ENCODE measurements at regions not wholly inside any gene's neighbourhood (a gene's known extent, or its start where the extent isn't known, plus 50 kb on each side); places are given as distances from the start of the nearest gene placed in this dataset.

DNA sequence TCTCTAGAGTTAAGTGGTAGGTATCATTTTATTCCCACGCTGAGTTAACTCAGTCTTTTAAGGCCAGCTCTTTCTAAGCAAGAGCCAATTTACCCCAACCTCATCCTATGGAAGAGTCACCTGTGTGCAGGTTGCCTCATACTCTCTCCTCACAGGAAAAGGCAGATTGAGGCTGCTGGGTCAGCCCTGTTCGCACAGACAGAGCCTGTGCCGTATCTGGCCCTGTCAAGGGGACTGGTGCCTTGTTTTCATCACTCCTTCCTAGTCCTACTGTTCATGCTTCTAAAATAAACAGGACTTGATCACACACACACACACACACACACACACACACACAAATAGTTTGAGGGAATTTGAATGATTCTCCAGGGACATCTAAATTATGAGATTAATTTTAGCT lies 285.0 kb downstream of the SLC6A15 start:
- H3K36me3 ChIP-seq, result no peaks in the 10 kb centered on the region
- no peak overlapping the region for H3K27ac ChIP-seq
- H3K9me3 ChIP-seq (replicated peaks), result no peaks in the 10 kb centered on the region
- H3K27me3 ChIP-seq, result no peaks in the 10 kb centered on the region
- no peak overlapping the region for H3K4me3 ChIP-seq
- no peaks in the 10 kb centered on the region for H3K4me1 ChIP-seq
- no peak for DNase-seq

DNA sequence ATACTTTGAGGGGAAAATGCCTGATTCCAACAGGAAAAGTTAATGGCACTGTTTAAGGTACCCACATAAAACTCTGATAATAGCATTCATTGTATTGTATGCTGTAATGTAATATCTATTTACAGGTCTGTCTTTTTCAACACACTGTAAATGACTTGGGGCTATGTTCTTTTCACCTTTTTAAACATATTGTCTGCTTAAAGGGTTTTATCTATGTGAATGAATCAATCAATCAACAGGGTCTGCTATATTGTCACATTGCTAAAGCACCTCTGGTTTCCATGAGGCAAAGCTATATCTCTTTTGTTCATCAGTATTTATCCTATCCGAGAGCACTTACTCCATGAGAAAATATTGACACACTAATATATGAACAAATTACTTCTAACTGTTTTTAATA lies 288.0 kb downstream of the SLC6A15 start:
- H3K36me3 ChIP-seq, result no peaks in the 10 kb centered on the region
- no peaks in the 10 kb centered on the region for H3K27me3 ChIP-seq
- H3K4me3 ChIP-seq, result no peak overlapping the region
- no peaks in the 10 kb centered on the region for H3K9me3 ChIP-seq (replicated peaks)
- no peak for DNase-seq
- H3K27ac ChIP-seq, result no peak overlapping the region
- H3K4me1 ChIP-seq, result no peaks in the 10 kb centered on the region

DNA sequence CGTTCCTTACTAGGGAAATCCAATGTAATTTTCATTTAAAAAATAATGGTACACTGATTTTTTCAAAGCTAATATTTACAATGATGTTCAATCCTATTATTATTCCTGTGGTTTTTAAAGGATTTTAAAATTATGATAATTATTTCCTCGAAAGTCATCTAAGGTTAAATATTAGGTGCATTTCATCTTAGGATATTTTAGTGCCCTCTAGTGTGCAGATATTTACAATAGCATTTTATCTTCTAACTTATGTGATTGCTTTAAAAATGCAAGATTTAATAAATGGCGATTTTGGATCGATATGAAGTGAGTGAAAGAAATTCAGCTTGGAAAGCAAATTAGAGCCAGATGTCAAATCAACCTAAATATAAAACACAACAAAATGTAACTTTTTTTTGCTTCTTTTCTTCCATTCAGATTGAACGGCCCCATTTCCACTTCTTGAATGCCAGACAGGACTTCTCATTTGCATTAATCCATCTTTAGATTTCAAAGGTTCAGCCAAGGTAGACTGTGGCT lies 293.5 kb downstream of the SLC6A15 start:
- DNase-seq, result no peak

DNA sequence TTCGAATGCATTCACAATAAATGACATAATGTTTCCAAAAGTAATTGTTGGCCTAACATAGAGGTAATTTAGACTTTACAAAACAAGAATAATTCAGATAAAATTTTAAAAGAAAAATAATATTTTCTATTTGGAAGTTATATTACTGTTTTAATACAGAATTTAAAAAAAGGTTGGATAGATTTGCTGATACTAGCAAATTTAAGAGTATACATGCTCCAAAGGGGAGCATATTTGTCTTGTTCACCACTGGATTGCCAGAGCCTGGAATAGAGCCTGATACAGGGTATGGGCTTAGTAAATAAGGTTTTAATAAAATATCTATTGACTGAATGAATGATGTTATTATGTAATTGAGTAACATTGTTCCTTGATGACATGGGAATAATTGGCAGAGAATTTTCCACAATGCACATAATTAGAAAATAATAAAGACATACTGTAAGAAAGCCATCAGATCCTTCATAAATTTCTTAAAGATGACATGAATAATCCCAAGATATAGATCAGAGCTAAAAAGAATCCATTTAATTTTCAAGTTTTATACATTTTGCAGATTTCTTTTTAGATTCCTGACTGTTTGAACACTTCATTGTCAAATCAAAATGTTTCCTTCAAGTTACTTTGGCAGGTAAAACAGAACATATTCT lies 305.3 kb downstream of the SLC6A15 start:
- Histone ChIP-seq H3K36me3 (no peaks in the 10 kb centered on the region), H3K27me3 (no peaks in the 10 kb centered on the region), H3K4me1 (no peaks in the 10 kb centered on the region), H3K27ac (no peak overlapping the region), H3K4me3 (no peak overlapping the region), H3K9me3 (replicated peaks) (no peaks in the 10 kb centered on the region)
- DNase-seq, result no peak

More for the DNA sequence above, 293.5 kb downstream of the SLC6A15 start:
- no peak overlapping the region for H3K4me3 ChIP-seq
- H3K9me3 ChIP-seq (replicated peaks), result 0 out of 2 replicates have a peak, but pooled peaks cover 3% of the 10 kb centered on the region
- no peak overlapping the region for H3K27ac ChIP-seq
- H3K27me3 ChIP-seq, result no peaks in the 10 kb centered on the region
- H3K4me1 ChIP-seq, result no peaks in the 10 kb centered on the region
- no peaks in the 10 kb centered on the region for H3K36me3 ChIP-seq

DNA sequence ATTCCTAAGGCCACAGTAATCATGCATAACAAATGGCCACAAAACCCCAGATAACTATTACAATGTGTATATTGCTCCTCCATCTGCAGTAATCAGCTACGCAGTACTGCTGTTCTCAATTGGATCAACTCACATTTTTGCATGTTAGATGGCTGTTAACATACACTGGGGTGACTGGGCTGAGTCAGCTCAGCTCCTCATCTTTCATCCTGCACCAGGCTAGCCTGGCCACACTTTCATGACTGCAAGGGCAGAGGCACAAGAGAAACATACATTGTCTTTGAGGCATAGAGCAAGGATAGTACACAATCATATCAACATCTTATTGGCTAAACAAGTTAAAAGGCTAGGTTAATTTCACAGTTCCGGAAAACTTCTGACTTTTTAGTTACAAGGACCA lies 306.6 kb downstream of the SLC6A15 start:
- Histone ChIP-seq H3K36me3 (no peaks in the 10 kb centered on the region), H3K4me1 (no peaks in the 10 kb centered on the region), H3K27ac (no peak overlapping the region), H3K4me3 (no peak overlapping the region), H3K9me3 (replicated peaks) (no peaks in the 10 kb centered on the region), H3K27me3 (no peaks in the 10 kb centered on the region)
- no peak for DNase-seq

DNA sequence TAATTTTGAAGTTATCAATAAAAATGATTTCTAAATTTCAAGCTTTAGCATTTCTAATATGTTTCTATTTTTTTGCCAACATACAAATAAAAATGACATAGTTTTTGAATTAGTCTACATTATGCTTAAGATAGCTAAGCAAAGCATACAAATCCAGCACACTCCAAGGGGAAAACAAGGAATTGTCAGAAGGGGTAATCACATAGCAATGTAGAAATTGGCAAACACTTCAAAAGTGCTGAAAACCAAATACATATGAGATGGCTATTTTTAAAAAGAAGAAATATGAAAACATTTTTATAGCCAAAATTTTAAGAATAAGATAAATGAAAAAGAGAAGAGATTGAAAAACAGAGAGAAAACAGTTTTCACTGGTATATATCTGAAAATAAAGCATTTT lies 308.0 kb downstream of the SLC6A15 start:
- no peaks in the 10 kb centered on the region for H3K9me3 ChIP-seq (replicated peaks)
- H3K27ac ChIP-seq, result no peak overlapping the region
- DNase-seq, result no peak
- H3K36me3 ChIP-seq, result no peaks in the 10 kb centered on the region
- H3K4me1 ChIP-seq, result no peaks in the 10 kb centered on the region
- H3K4me3 ChIP-seq, result no peak overlapping the region
- no peaks in the 10 kb centered on the region for H3K27me3 ChIP-seq

DNA sequence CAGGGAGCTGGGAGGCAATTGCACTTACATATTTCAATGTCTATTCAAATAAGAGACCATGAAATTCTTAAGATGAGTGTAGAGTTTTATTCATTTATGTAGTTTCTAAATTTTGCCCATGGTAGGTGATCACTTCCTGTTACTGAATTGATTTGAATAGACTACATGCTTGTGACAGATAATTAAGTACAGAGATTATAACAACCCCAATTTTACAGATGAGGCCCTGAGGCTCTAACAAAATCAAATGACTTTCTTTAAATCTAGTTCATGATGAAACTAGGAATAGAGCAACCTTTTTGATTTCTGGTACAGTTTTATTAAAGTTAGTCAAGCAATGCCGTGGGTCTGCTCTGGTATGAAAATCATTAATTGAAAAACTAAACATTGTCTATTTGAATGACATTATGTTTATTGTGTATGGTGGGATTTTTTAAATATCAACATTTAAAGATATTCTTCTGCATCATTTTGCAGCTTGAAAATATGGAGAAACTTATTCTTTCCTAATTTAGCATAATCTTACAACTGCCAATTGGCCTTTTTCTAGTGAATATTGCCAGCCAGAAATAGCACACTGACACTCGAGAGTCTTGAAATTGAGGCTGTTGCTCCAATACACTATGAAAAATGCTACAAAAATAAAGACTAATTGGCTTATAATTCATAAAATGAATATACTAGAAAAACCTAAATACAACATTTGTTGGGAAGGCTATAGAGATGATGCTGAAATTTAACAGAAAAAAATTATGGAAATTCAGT lies 308.9 kb downstream of the SLC6A15 start:
- Histone ChIP-seq H3K36me3 (no peaks in the 10 kb centered on the region), H3K9me3 (replicated peaks) (no peaks in the 10 kb centered on the region), H3K4me1 (no peaks in the 10 kb centered on the region), H3K4me3 (no peak overlapping the region), H3K27ac (no peak overlapping the region), H3K27me3 (no peaks in the 10 kb centered on the region)
- DNase-seq, result no peak

DNA sequence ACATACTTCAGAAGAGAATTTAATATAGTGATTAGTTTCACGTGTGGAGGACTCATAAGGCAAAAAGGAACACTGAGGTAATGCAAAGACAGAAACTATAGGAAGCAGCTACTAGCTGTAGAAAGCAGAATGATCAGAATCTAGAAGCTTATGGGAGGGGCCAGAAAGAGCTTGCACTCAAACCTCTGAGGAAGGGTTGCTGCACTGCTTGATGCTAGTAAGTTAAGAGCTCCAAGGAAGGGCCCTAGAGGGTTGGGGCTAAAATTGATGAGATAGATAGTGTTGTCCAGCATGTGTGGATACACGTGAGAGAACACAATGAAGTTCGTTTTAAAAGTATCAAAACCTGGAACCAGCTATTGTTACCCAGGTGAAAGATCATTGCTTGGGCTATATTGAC lies 311.1 kb downstream of the SLC6A15 start:
- no peaks in the 10 kb centered on the region for H3K36me3 ChIP-seq
- H3K27ac ChIP-seq, result no peak overlapping the region
- H3K4me1 ChIP-seq, result no peaks in the 10 kb centered on the region
- DNase-seq, result no peak
- no peaks in the 10 kb centered on the region for H3K27me3 ChIP-seq
- H3K4me3 ChIP-seq, result no peak overlapping the region
- no peaks in the 10 kb centered on the region for H3K9me3 ChIP-seq (replicated peaks)

DNA sequence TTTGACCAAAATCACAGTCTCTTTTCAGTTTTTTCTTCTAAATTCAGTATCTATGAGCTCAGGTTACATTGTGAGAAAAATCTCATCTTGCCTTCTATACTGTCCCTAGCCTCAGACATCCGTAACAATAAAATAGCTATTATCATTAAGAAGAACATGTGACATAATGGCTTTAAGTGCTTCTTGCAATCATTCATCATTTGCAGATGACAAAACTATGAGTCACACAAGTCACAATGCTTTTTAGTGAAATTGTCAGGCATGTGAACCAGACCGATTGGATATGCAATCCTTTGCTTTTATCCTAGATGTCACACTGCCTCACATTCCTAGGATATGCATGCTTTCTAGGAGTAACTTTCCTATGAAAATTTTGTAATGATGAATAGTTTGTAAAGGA lies 313.1 kb downstream of the SLC6A15 start:
- Histone ChIP-seq H3K36me3 (no peaks in the 10 kb centered on the region), H3K27ac (no peak overlapping the region), H3K27me3 (no peaks in the 10 kb centered on the region), H3K4me3 (no peak overlapping the region), H3K4me1 (no peaks in the 10 kb centered on the region), H3K9me3 (replicated peaks) (no peaks in the 10 kb centered on the region)
- DNase-seq, result no peak

DNA sequence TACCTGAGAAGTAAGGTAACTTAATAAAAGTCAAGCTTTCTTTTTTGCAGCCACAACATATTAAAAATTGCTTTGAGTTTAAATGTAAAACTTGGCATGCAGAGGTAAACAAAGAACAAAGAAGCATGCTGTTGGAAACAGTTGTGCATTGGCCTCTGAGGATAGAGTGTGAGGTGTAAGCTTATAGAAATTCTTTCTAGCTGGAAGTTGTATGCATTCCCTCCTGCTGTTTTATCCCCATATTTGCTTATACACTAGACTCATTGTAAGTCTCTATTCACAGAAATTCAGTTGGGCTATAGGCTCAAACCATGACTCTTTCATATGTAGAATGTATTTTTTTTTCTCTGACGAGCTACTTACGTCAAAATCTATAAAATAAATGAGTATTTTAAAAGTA lies 316.3 kb downstream of the SLC6A15 start:
- H3K4me3 ChIP-seq, result no peak overlapping the region
- no peaks in the 10 kb centered on the region for H3K27me3 ChIP-seq
- H3K4me1 ChIP-seq, result no peaks in the 10 kb centered on the region
- 0 out of 2 replicates have a peak overlapping the region, but pooled peaks have one; percentile 2 for H3K27ac ChIP-seq
- DNase-seq, result peak; percentile 5 to 31
- no peaks in the 10 kb centered on the region for H3K9me3 ChIP-seq (replicated peaks)
- H3K36me3 ChIP-seq, result no peaks in the 10 kb centered on the region

DNA sequence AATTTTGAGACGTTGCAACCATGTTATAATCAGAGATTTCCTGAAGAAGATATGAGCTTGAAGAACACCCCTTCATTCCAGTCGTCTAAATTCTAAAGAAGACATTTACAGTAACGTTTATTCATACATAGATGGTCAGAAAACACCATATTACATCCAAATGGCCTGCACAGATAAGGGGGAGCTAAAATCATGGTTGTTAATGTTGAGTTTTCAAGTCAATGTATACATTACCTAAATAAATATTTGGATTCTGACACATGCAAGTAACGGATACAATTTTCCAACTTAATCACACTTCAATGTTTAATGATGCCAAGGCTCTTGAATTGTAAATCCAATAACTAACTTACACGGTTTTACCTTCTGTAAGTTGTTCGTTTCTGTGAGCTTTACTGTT lies 318.4 kb downstream of the SLC6A15 start:
- no peaks in the 10 kb centered on the region for H3K27me3 ChIP-seq
- no peak for DNase-seq
- no peak overlapping the region for H3K4me3 ChIP-seq
- no peaks in the 10 kb centered on the region for H3K9me3 ChIP-seq (replicated peaks)
- no peak overlapping the region for H3K27ac ChIP-seq
- no peaks in the 10 kb centered on the region for H3K36me3 ChIP-seq
- H3K4me1 ChIP-seq, result no peaks in the 10 kb centered on the region

DNA sequence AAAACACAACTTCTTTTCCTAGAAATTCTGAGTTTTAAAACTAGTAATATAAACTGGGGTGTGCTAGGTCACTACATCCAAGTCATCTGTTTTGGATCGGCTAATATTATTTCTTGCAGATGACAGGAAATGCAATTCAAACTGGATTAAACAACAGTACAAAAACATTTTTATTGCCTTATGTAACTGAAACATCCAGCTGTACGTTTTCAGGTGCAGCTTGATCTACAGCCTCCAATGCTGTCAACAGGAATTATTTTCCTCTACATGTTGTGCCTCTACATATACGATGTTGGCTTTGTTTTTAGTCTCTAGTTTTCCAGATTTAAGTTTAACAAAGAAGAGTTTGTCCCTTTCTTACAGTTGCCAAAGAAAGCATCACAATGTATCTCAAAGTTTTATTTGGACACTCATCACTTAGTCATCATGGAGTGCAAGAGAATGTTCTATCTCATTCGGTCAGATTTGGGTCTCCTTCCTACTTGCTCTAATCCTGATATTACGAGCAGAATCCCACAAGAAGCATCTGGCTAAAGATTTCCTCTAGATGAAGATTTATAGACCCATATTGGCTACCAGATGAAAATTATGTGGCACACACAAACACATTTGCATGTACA lies 326.7 kb downstream of the SLC6A15 start:
- Histone ChIP-seq H3K4me1 (no peaks in the 10 kb centered on the region), H3K27me3 (no peaks in the 10 kb centered on the region), H3K36me3 (no peaks in the 10 kb centered on the region), H3K4me3 (no peak overlapping the region), H3K9me3 (replicated peaks) (no peaks in the 10 kb centered on the region), H3K27ac (no peak overlapping the region)
- no peak for DNase-seq

DNA sequence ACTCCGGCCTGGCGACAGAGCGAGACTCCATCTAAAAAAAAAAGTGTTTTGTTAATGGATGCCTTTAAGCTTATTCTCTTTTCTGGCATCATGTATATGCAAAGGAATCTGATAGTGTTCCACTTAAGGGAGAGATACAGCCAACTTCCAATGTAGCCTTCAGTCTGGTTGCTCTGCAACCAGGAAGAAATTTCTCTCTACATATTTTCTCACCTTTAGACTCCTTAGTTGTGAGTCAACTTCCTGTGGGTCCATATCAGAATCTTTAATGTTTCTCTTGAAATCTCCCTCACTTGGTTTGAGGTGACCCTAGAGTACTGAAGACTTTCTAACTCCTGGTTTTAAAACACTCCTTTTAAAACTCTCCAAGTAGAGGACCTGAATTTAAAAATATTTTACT lies 340.4 kb downstream of the SLC6A15 start:
- H3K4me1 ChIP-seq, result no peaks in the 10 kb centered on the region
- no peak overlapping the region for H3K4me3 ChIP-seq
- no peak overlapping the region for H3K27ac ChIP-seq
- no peaks in the 10 kb centered on the region for H3K36me3 ChIP-seq
- no peaks in the 10 kb centered on the region for H3K27me3 ChIP-seq
- no peak for DNase-seq
- no peaks in the 10 kb centered on the region for H3K9me3 ChIP-seq (replicated peaks)

DNA sequence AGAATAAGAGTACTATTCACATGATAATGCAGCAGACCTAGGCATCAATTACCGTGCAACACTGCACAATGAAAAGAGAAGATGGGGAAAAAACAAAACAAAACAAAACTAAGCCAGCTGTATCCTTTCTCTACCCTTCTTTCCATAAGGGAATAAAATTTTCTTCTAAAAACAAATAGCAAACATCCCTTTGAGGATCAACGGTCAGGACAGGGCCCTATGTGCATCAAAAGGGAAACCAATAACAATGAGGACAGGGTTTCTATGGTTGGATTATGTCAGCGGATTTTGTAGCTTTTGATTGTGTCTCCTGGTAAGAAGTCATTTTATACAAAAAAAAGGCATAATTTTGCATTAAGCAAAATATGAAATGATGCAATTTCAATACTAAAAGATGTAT lies 350.3 kb downstream of the SLC6A15 start:
- H3K9me3 ChIP-seq (replicated peaks), result no peaks in the 10 kb centered on the region
- no peaks in the 10 kb centered on the region for H3K36me3 ChIP-seq
- no peaks in the 10 kb centered on the region for H3K4me1 ChIP-seq
- H3K27ac ChIP-seq, result no peak overlapping the region
- no peak overlapping the region for H3K4me3 ChIP-seq
- DNase-seq, result no peak
- H3K27me3 ChIP-seq, result no peaks in the 10 kb centered on the region

DNA sequence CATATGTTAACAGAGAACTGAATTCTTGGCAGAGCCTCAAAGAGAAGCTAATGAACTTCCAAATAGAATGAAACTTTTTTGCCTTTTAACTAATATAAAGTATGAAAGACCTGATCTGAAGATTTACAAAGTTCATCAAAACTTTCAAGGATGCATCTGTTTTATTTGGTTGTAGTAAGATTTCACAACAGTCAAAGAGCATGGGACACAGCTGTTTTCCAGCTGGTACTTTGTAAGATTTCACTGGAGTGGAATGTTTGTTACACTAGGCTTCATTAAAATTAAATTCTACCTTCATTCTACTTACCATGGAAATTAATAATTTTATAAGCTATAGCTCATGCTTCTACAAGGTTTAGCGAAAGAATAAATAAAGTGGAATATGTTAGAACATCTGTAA lies 351.2 kb downstream of the SLC6A15 start:
- H3K27ac ChIP-seq, result no peak overlapping the region
- no peak for DNase-seq
- H3K9me3 ChIP-seq (replicated peaks), result no peaks in the 10 kb centered on the region
- no peaks in the 10 kb centered on the region for H3K27me3 ChIP-seq
- H3K4me3 ChIP-seq, result no peak overlapping the region
- no peaks in the 10 kb centered on the region for H3K36me3 ChIP-seq
- no peaks in the 10 kb centered on the region for H3K4me1 ChIP-seq
